Osteocyte (in vitro differentiated cells): ENCODE measurements at regions not wholly inside any gene's neighbourhood (a gene's known extent, or its start where the extent isn't known, plus 50 kb on each side); places are given as distances from the start of the nearest gene placed in this dataset.

Source experiments
- DNase-seq: peaks from one replicate; pipeline ENCODE4 v3.0.0; 2021; ENCODE audit warnings: mixed read lengths; ENCODE audit not compliant: unreplicated experiment; ENCODE audit errors: extremely low spot score
- H3K27ac Mint-ChIP-seq: one replicate; pipeline ENCODE4 v1.8.0; 2021; ENCODE audit warnings: mild to moderate bottlenecking, mixed read lengths; ENCODE audit not compliant: unreplicated experiment
- H3K27me3 Mint-ChIP-seq: one replicate; pipeline ENCODE4 v1.8.0; 2021; ENCODE audit warnings: mixed read lengths; ENCODE audit not compliant: unreplicated experiment
- H3K36me3 Mint-ChIP-seq: one replicate; pipeline ENCODE4 v1.8.0; 2021; ENCODE audit warnings: mixed read lengths; ENCODE audit not compliant: unreplicated experiment
- H3K4me1 Mint-ChIP-seq: one replicate; pipeline ENCODE4 v1.8.0; 2021; ENCODE audit warnings: mixed read lengths; ENCODE audit not compliant: unreplicated experiment
- H3K4me3 Mint-ChIP-seq: one replicate; pipeline ENCODE4 v1.8.0; 2021; ENCODE audit warnings: mild to moderate bottlenecking, moderate library complexity, mixed read lengths; ENCODE audit not compliant: unreplicated experiment
- H3K9me3 Mint-ChIP-seq: one replicate; pipeline ENCODE4 v1.8.0; 2021; ENCODE audit warnings: mixed read lengths; ENCODE audit not compliant: unreplicated experiment
- CTCF ChIP-seq: fragments of 200-600 bp; sonication (generic); IDR thresholded peaks from 2 replicates; pipeline ENCODE4 v1.5.0; 2021; ENCODE audit warnings: antibody characterized with exemption, mild to moderate bottlenecking, moderate library complexity

GRCh38 chr13:48873081-48873480 lies 102.6 kb upstream of the FNDC3A start:
- Mint-ChIP-seq H3K27ac (no peak overlapping the region), H3K27me3 (peaks cover 23% of the 10 kb centered on the region), H3K4me3 (no peak overlapping the region), H3K4me1 (peaks cover 7% of the 10 kb centered on the region), H3K9me3 (no peaks in the 10 kb centered on the region), H3K36me3 (no peaks in the 10 kb centered on the region)
- no peak for DNase-seq
- TF ChIP-seq CTCF, result no peak

GRCh38 chr13:48873587-48873986 lies 102.1 kb upstream of the FNDC3A start:
- Mint-ChIP-seq H3K36me3 (no peaks in the 10 kb centered on the region), H3K9me3 (no peaks in the 10 kb centered on the region), H3K27ac (no peak overlapping the region), H3K27me3 (peaks cover 23% of the 10 kb centered on the region), H3K4me3 (no peak overlapping the region), H3K4me1 (peaks cover 7% of the 10 kb centered on the region)
- TF ChIP-seq CTCF, result peak; percentile 19
- no peak for DNase-seq

GRCh38 chr13:48874165-48874564 lies 101.5 kb upstream of the FNDC3A start:
- peaks cover 25% of the 10 kb centered on the region for H3K27me3 Mint-ChIP-seq
- H3K4me3 Mint-ChIP-seq, result no peak overlapping the region
- H3K36me3 Mint-ChIP-seq, result no peaks in the 10 kb centered on the region
- no peak for TF ChIP-seq CTCF
- H3K4me1 Mint-ChIP-seq, result peaks cover 9% of the 10 kb centered on the region
- no peak overlapping the region for H3K27ac Mint-ChIP-seq
- no peak for DNase-seq
- H3K9me3 Mint-ChIP-seq, result no peaks in the 10 kb centered on the region

GRCh38 chr13:48875047-48875446 lies 100.7 kb upstream of the FNDC3A start:
- no peak for TF ChIP-seq CTCF
- Mint-ChIP-seq H3K4me3 (no peak overlapping the region), H3K4me1 (peaks cover 11% of the 10 kb centered on the region), H3K9me3 (no peaks in the 10 kb centered on the region), H3K27me3 (peaks cover 25% of the 10 kb centered on the region), H3K36me3 (no peaks in the 10 kb centered on the region), H3K27ac (no peak overlapping the region)
- no peak for DNase-seq

GRCh38 chr13:48876289-48876688 lies 99.4 kb upstream of the FNDC3A start:
- no peaks in the 10 kb centered on the region for H3K9me3 Mint-ChIP-seq
- no peak overlapping the region for H3K4me3 Mint-ChIP-seq
- H3K4me1 Mint-ChIP-seq, result peaks cover 11% of the 10 kb centered on the region

More at GRCh38 chr13:48876289-48876688, 99.4 kb upstream of the FNDC3A start:
- DNase-seq, result no peak
- Mint-ChIP-seq H3K27ac (no peak overlapping the region), H3K36me3 (no peaks in the 10 kb centered on the region), H3K27me3 (peaks cover 28% of the 10 kb centered on the region)
- no peak for TF ChIP-seq CTCF
